Transverse colon (tissue), 4 donors: ENCODE measurements at regions not wholly inside any gene's neighbourhood (a gene's known extent, or its start where the extent isn't known, plus 50 kb on each side); places are given as distances from the start of the nearest gene placed in this dataset.

Experiments used
- EP300 ChIP-seq: sonication (generic); formaldehyde crosslinking; IDR thresholded peaks from one replicate; pipeline ENCODE4 v1.6.1; 2017; ENCODE audit warnings: antibody characterized with exemption, low read depth
- POLR2A ChIP-seq: fragments of 450-650 bp; IDR thresholded peaks from one replicate; pipeline ENCODE4 v1.6.1; 2016; ENCODE audit warnings: antibody characterized with exemption, mild to moderate bottlenecking, moderate library complexity
- POLR2AphosphoS5 ChIP-seq, 3 donors: sonication (generic); formaldehyde crosslinking; IDR thresholded peaks; one replicate each; pipeline ENCODE4 v1.6.1; 2016; ENCODE audit warnings: antibody characterized with exemption in 3 of 3
- TF ChIP-seq, protein P1 (sequence below), 5 experiments: fragments of 200-600 bp in 3 of 5; fragments of 450-650 bp in 2 of 5; sonication (generic) in 3 of 5; IDR thresholded peaks; 1 replicate in 2 of 5; 2 replicates in 3 of 5; pipeline ENCODE4 v1.5.1; 2016 to 2017; ENCODE audit warnings: antibody characterized with exemption in 5 of 5, inconsistent platforms in 3 of 5, mild to moderate bottlenecking in 2 of 5, moderate library complexity in 1 of 5

DNA sequence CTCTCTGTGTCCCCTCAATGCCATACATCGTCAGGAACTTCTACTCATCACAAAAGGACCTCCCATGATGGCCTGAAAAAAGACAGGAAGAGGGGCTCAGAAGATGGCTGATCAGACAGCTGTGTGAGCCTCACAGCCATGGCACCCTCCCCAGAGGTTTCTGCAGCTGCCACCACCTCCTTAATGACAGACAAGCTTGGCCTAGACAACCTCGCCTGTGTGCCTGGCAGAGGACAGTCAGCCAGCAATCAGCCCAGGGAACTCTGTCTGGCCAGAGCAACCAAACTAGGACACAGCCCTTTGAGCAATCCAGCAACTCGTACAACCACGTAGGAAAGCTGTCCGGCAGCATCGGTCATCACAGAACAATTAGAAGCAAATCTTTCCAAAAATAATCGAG is 54.2 kb upstream of the MED9 start:
- TF ChIP-seq, protein P1, sequence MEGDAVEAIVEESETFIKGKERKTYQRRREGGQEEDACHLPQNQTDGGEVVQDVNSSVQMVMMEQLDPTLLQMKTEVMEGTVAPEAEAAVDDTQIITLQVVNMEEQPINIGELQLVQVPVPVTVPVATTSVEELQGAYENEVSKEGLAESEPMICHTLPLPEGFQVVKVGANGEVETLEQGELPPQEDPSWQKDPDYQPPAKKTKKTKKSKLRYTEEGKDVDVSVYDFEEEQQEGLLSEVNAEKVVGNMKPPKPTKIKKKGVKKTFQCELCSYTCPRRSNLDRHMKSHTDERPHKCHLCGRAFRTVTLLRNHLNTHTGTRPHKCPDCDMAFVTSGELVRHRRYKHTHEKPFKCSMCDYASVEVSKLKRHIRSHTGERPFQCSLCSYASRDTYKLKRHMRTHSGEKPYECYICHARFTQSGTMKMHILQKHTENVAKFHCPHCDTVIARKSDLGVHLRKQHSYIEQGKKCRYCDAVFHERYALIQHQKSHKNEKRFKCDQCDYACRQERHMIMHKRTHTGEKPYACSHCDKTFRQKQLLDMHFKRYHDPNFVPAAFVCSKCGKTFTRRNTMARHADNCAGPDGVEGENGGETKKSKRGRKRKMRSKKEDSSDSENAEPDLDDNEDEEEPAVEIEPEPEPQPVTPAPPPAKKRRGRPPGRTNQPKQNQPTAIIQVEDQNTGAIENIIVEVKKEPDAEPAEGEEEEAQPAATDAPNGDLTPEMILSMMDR (IDR thresholded peaks at IDR 0.05), result no peak
- TF ChIP-seq POLR2A, result no peak
- TF ChIP-seq POLR2AphosphoS5 (IDR thresholded peaks at IDR 0.05), result no peak
- TF ChIP-seq EP300, result no peak
